H1 (cell line): ENCODE measurements at regions not wholly inside any gene's neighbourhood (a gene's known extent, or its start where the extent isn't known, plus 50 kb on each side); places are given as distances from the start of the nearest gene placed in this dataset.

Source experiments
- CTCF ChIA-PET: fragments of 300-600 bp; sonication (Branson Sonifier 250); formaldehyde crosslinking; loops from one replicate; lab custom pipeline; 2021; ENCODE audit not compliant: partially characterized antibody; lab: Charles Lee
- POLR2A ChIA-PET: fragments of 300-600 bp; sonication (Branson Sonifier 250); formaldehyde crosslinking; loops from one replicate; lab custom pipeline; 2021; ENCODE audit warnings: inconsistent platforms; ENCODE audit not compliant: partially characterized antibody; lab: Charles Lee
- DNase-seq, 2 experiments: peaks; one replicate each; pipeline versions ENCODE4 v3.0.0 to v3.0.0-alpha.2; 2010 to 2022; ENCODE audit warnings: low spot score in 2 of 2, low read depth in 1 of 2, mixed read lengths in 1 of 2
- FAIRE-seq: peaks from 2 replicates; lab custom pipeline; 2011; peaks lifted over from hg19 to GRCh38; lab: Jason Lieb, UNC
- H2AFZ ChIP-seq: 2 replicates; pipeline ENCODE4 v1.8.1; 2012; ENCODE audit warnings: low read length, inconsistent platforms
- H2AK5ac ChIP-seq: 2 replicates; pipeline ENCODE4 v1.6.1; 2013; ENCODE audit warnings: low read depth, low read length
- H2BK120ac ChIP-seq: replicated peaks from 2 replicates; pipeline ENCODE3; 2013; ENCODE audit warnings: low read depth, low read length, inconsistent platforms
- H2BK12ac ChIP-seq: 2 replicates; pipeline ENCODE4 v1.6.1; 2013; ENCODE audit warnings: low read depth, low read length
- H2BK15ac ChIP-seq: 2 replicates; pipeline ENCODE4 v1.6.1; 2013; ENCODE audit warnings: low read length
- H2BK20ac ChIP-seq: 2 replicates; pipeline ENCODE4 v1.6.1; 2013; ENCODE audit warnings: low read length
- H2BK5ac ChIP-seq: 2 replicates; pipeline ENCODE4 v1.6.1; 2013; ENCODE audit warnings: low read depth, low read length
- H3K14ac ChIP-seq: 2 replicates; pipeline ENCODE4 v1.6.1; 2013; ENCODE audit warnings: inconsistent platforms; ENCODE audit not compliant: insufficient read length
- H3K18ac ChIP-seq: 2 replicates; pipeline ENCODE4 v1.6.1; 2013; ENCODE audit warnings: low read length; ENCODE audit errors: extremely low read depth
- H3K23ac ChIP-seq: 2 replicates; pipeline ENCODE4 v1.6.1; 2013; ENCODE audit warnings: inconsistent platforms; ENCODE audit not compliant: insufficient read length
- H3K23me2 ChIP-seq: 2 replicates; pipeline ENCODE4 v1.6.1; 2013; ENCODE audit warnings: low read depth, low read length
- H3K27ac ChIP-seq: 2 replicates; pipeline ENCODE4 v1.6.1; 2011; ENCODE audit warnings: low read depth, low read length, inconsistent platforms
- H3K27me3 ChIP-seq, 4 experiments: replicated peaks in 1 of 4; 1 replicate in 1 of 4; 2 replicates in 3 of 4; pipeline versions ENCODE4 v1.6.1 to v1.8.1; 2011 to 2013; ENCODE audit warnings: low read length in 3 of 4, mild to moderate bottlenecking in 3 of 4, inconsistent platforms in 2 of 4, mixed read lengths in 2 of 4, moderate library complexity in 1 of 4; ENCODE audit not compliant: control insufficient read depth in 3 of 4, insufficient read depth in 3 of 4; ENCODE audit errors: extremely low read depth in 1 of 4
- H3K36me3 ChIP-seq, 4 experiments: 2 replicates each; pipeline versions ENCODE4 v1.6.1 to v1.8.1; 2011 to 2013; ENCODE audit warnings: mild to moderate bottlenecking in 4 of 4, low read length in 3 of 4, moderate library complexity in 2 of 4, control low read depth in 1 of 4, inconsistent platforms in 1 of 4; ENCODE audit not compliant: insufficient read depth in 4 of 4, control insufficient read depth in 2 of 4
- H3K4ac ChIP-seq: replicated peaks from 2 replicates; pipeline ENCODE3; 2013; ENCODE audit warnings: low read length, low read depth, mixed read lengths, inconsistent platforms; ENCODE audit not compliant: insufficient read length
- H3K4me1 ChIP-seq, 4 experiments: replicated peaks in 1 of 4; 1 replicate in 1 of 4; 2 replicates in 3 of 4; pipeline versions ENCODE4 v1.6.1 to v1.8.1; 2011 to 2013; ENCODE audit warnings: low read length in 3 of 4, inconsistent platforms in 2 of 4, mixed read lengths in 1 of 4; ENCODE audit not compliant: insufficient read depth in 4 of 4, control insufficient read depth in 3 of 4
- H3K4me2 ChIP-seq, 2 experiments: 2 replicates each; pipeline versions ENCODE4 v1.6.1 to v1.8.1; 2011 to 2013; ENCODE audit warnings: low read depth in 2 of 2, low read length in 2 of 2, control low read depth in 1 of 2, inconsistent platforms in 1 of 2, mild to moderate bottlenecking in 1 of 2; ENCODE audit not compliant: insufficient read depth in 1 of 2
- H3K4me3 ChIP-seq, 4 experiments: fragments of 200-600, 300-600 bp in 1 of 4; sonication (generic), shearing (Covaris generic), sonication (Bioruptor Twin) in 1 of 4; 2 replicates each; pipeline versions ENCODE4 v1.5.1 to v1.8.1; 2011 to 2016; ENCODE audit warnings: low read length in 4 of 4, low read depth in 3 of 4, control low read depth in 2 of 4, inconsistent platforms in 2 of 4, mild to moderate bottlenecking in 2 of 4, mixed read lengths in 1 of 4, moderate library complexity in 1 of 4; ENCODE audit not compliant: insufficient read depth in 2 of 4; ENCODE audit errors: extremely low read depth in 1 of 4
- H3K56ac ChIP-seq: replicated peaks from 2 replicates; pipeline ENCODE3; 2013; ENCODE audit warnings: low read depth, mild to moderate bottlenecking, mixed read lengths, low read length, inconsistent platforms; ENCODE audit not compliant: insufficient read length
- H3K79me1 ChIP-seq: 2 replicates; pipeline ENCODE4 v1.6.1; 2013; ENCODE audit warnings: low read depth, low read length, control low read depth
- H3K79me2 ChIP-seq, 2 experiments: 2 replicates each; pipeline versions ENCODE4 v1.6.1 to v1.8.1; 2012 to 2013; ENCODE audit warnings: low read length in 2 of 2, mild to moderate bottlenecking in 2 of 2, inconsistent platforms in 1 of 2; ENCODE audit not compliant: insufficient read depth in 2 of 2, control insufficient read depth in 1 of 2
- H3K9ac ChIP-seq, 4 experiments: replicated peaks in 1 of 4; 1 replicate in 1 of 4; 2 replicates in 3 of 4; pipeline versions ENCODE4 v1.6.1 to v1.8.1; 2011 to 2013; ENCODE audit warnings: low read depth in 3 of 4, low read length in 3 of 4, control low read depth in 2 of 4, mild to moderate bottlenecking in 2 of 4, moderate library complexity in 2 of 4, inconsistent platforms in 1 of 4; ENCODE audit errors: extremely low read depth in 1 of 4
- H3K9me3 ChIP-seq, 2 experiments: 2 replicates each; pipeline versions ENCODE4 v1.6.1 to v1.8.1; 2012 to 2013; ENCODE audit warnings: mild to moderate bottlenecking in 2 of 2, moderate library complexity in 2 of 2, control low read depth in 1 of 2, inconsistent platforms in 1 of 2, low read depth in 1 of 2, low read length in 1 of 2, mixed read lengths in 1 of 2; ENCODE audit not compliant: insufficient read depth in 2 of 2
- H4K20me1 ChIP-seq, 2 experiments: replicated peaks in 1 of 2; 2 replicates each; pipeline versions ENCODE3 to v1.8.1; 2011 to 2013; ENCODE audit warnings: inconsistent platforms in 2 of 2, low read length in 2 of 2, mild to moderate bottlenecking in 1 of 2; ENCODE audit not compliant: insufficient read depth in 2 of 2, control insufficient read depth in 1 of 2
- H4K5ac ChIP-seq: 2 replicates; pipeline ENCODE4 v1.6.1; 2013; ENCODE audit warnings: low read length, low read depth, mixed read lengths, inconsistent platforms; ENCODE audit not compliant: insufficient read length
- H4K8ac ChIP-seq: 2 replicates; pipeline ENCODE4 v1.8.0; 2013; ENCODE audit warnings: mild to moderate bottlenecking, moderate library complexity, low read length, inconsistent platforms; ENCODE audit not compliant: insufficient read depth; ENCODE audit errors: extremely low read depth
- H4K91ac ChIP-seq: replicated peaks from 2 replicates; pipeline ENCODE3; 2013; ENCODE audit warnings: low read length, mixed read lengths, inconsistent platforms; ENCODE audit not compliant: insufficient read length
- BACH1 ChIP-seq: IDR thresholded peaks from 2 replicates; pipeline ENCODE4 v1.6.1; 2012; ENCODE audit warnings: low read length, improper control_type of control experiment
- CTBP2 ChIP-seq: IDR thresholded peaks from 2 replicates; pipeline ENCODE4 v1.7.0; 2011; ENCODE audit warnings: borderline replicate concordance, mild to moderate bottlenecking, moderate library complexity, mixed read lengths, low read length; ENCODE audit not compliant: insufficient read depth, insufficient read length
- CTCF ChIP-seq, 3 experiments: IDR thresholded peaks; 1 replicate in 2 of 3; 2 replicates in 1 of 3; pipeline versions ENCODE4 v1.5.1 to v1.6.1; 2011; ENCODE audit warnings: low read length in 3 of 3, mild to moderate bottlenecking in 3 of 3, inconsistent platforms in 2 of 3, low read depth in 1 of 3, moderate library complexity in 1 of 3; ENCODE audit not compliant: insufficient read depth in 1 of 3; ENCODE audit errors: control extremely low read depth in 1 of 3
- EZH2 ChIP-seq: fragments of 200-600 bp; sonication (generic); IDR thresholded peaks from 2 replicates; pipeline ENCODE4 v1.7.1; 2012; ENCODE audit warnings: low read depth, mild to moderate bottlenecking, moderate library complexity, low read length, inconsistent platforms; ENCODE audit not compliant: severe bottlenecking
- JUN ChIP-seq: IDR thresholded peaks from 2 replicates; pipeline ENCODE4 v1.6.1; 2011; ENCODE audit warnings: low read depth, mild to moderate bottlenecking, improper control_type of control experiment, low read length
- RBBP5 ChIP-seq: IDR thresholded peaks from 2 replicates; pipeline ENCODE4 v1.7.1; 2012; ENCODE audit warnings: low read depth, mild to moderate bottlenecking, inconsistent platforms, low read length, moderate library complexity, borderline replicate concordance
- RFX5 ChIP-seq: IDR thresholded peaks from 2 replicates; pipeline ENCODE4 v1.6.1; 2011; ENCODE audit warnings: low read depth, low read length, improper control_type of control experiment, borderline replicate concordance
- RXRA ChIP-seq: IDR thresholded peaks from 2 replicates; pipeline ENCODE4 v1.6.1; 2011; ENCODE audit warnings: low read depth, mild to moderate bottlenecking, low read length, moderate library complexity; ENCODE audit not compliant: insufficient read depth
- SAP30 ChIP-seq: fragments of 300-600 bp; sonication (generic); IDR thresholded peaks from 2 replicates; pipeline ENCODE4 v1.7.1; 2012; ENCODE audit warnings: low read length, moderate library complexity, mild to moderate bottlenecking, inconsistent platforms; ENCODE audit not compliant: insufficient read depth, insufficient replicate concordance
- SP4 ChIP-seq: IDR thresholded peaks from 2 replicates; pipeline ENCODE4 v1.6.1; 2012; ENCODE audit warnings: low read length, inconsistent platforms
- TAF7 ChIP-seq: optimal IDR thresholded peaks from 2 replicates; pipeline ENCODE3; 2011; ENCODE audit warnings: low read depth, mild to moderate bottlenecking, inconsistent platforms, low read length, moderate library complexity, borderline replicate concordance
- TBP ChIP-seq: IDR thresholded peaks from 2 replicates; pipeline ENCODE4 v1.6.1; 2011; ENCODE audit warnings: low read depth, low read length, improper control_type of control experiment
- WGBS, 2 experiments: shearing (Covaris generic) in 1 of 2; methylation state at CpG; one replicate each; pipeline versions ENCODE4 v1.1.6 to v1.1.7; 2013 to 2015; ENCODE audit warnings: low lambda C conversion rate in 2 of 2, mixed read lengths in 2 of 2, inconsistent platforms in 1 of 2, low coverage in 1 of 2, missing lambda C conversion rate in 1 of 2; ENCODE audit not compliant: insufficient replicate concordance in 2 of 2, insufficient coverage in 1 of 2, insufficient read length in 1 of 2; ENCODE audit errors: extremely low coverage in 1 of 2, missing lambda C conversion rate in 1 of 2; 5-methylcytosine and 5-hydroxymethylcytosine counted together

DNA sequence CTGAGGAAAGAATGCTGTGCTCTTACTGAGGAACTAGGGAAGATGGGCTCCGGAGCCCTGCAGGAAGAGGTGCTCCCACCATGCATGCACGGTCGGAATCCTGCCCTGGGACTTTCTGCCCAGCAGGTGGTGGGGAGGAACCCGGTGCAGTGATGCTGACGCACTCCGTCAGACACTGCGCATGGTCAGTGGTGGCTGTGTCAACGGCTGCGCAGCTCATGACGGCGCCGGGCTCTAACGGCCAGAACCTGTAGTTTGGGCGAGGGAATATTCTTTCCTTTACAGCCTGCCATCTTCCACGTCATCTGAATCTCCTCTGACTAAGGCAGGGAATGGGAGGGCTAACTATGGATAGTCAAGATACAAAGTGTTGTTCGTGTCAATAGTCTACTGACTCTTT, 189.2 kb upstream of the MGMT start:
- POLR2A ChIA-PET = no interaction called here
- Histone ChIP-seq H3K14ac (no peak overlapping the region), H3K18ac (no peak overlapping the region)
- TF ChIP-seq TAF7 (no peak), SP4 (no peak), RFX5 (no peak), TBP (no peak), EZH2 (no peak), CTBP2 (no peak), JUN (no peak), RXRA (no peak), BACH1 (no peak), SAP30 (no peak), RBBP5 (no peak), CTCF (IDR thresholded peaks at IDR 0.05; ENCODE audit: control extremely low read depth in 1 of 3, insufficient read depth in 1 of 3, low read depth in 1 of 3, low read length in 3 of 3) (no peak)

More for the DNA sequence above, 189.2 kb upstream of the MGMT start:
- Histone ChIP-seq H2BK12ac (no peak overlapping the region), H2BK20ac (no peak overlapping the region), H3K23ac (no peak overlapping the region), H3K23me2 (no peaks in the 10 kb centered on the region), H4K8ac (no peak overlapping the region), H3K4me2 (no peak overlapping the region), H3K27ac (no peak overlapping the region), H2BK120ac (no peak overlapping the region), H3K79me2 (no peaks in the 10 kb centered on the region), H2BK5ac (no peak overlapping the region), H3K79me1 (no peaks in the 10 kb centered on the region), H4K91ac (no peak overlapping the region), H2AK5ac (no peak overlapping the region), H2BK15ac (no peak overlapping the region), H4K5ac (no peak overlapping the region), H4K20me1 (peaks cover 0 to 1% of the 10 kb centered on the region in 2 experiments), H3K27me3 (no peaks in the 10 kb centered on the region; a peak in 1 of 7 replicates), H2AFZ (no peak overlapping the region), H3K36me3 (no peaks in the 10 kb centered on the region), H3K9me3 (no peaks in the 10 kb centered on the region), H3K9ac (no peak overlapping the region), H3K4me1 (no peaks in the 10 kb centered on the region), H3K56ac (no peak overlapping the region), H3K4ac (no peak overlapping the region), H3K4me3 (no peak overlapping the region)
- DNase-seq (no peak), FAIRE-seq (no peak)
- CTCF ChIA-PET = interaction anchor here (0.9 kb wide), 1 partner anchor 8 kb away, joined by 3 read pairs; no protein-coding TSS in a partner anchor
- WGBS, 2 experiments = 97% methylated on average over 16 of the region's 16 CpGs; no CpG with 5 or more reads in 1 of the 2 experiments
